Psoas muscle (tissue), 7 donors: ENCODE measurements at regions not wholly inside any gene's neighbourhood (a gene's known extent, or its start where the extent isn't known, plus 50 kb on each side); places are given as distances from the start of the nearest gene placed in this dataset.

Source experiments
- ATAC-seq, 4 donors: fragments of 200-7000 bp; cut with Tn5 transposase; one replicate each; pipeline ENCODE4 v1.9.1; 2020; ENCODE audit warnings: moderate library complexity in 3 of 4, mild to moderate bottlenecking in 2 of 4
- DNase-seq, 2 donors: peaks; one replicate each; pipeline ENCODE4 v3.0.0-alpha.2; 2020
- H3K27ac ChIP-seq: fragments of 200-600 bp; one replicate; pipeline ENCODE4 v1.8.0; 2022
- H3K27me3 ChIP-seq, 3 donors: fragments of 200-600 bp in 1 of 3; one replicate each; pipeline versions ENCODE4 v1.6.1 to v1.8.0; 2013 to 2022; ENCODE audit warnings: low read length in 2 of 3, mild to moderate bottlenecking in 2 of 3, moderate library complexity in 1 of 3; ENCODE audit not compliant: insufficient read depth in 3 of 3
- H3K36me3 ChIP-seq, 2 donors: fragments of 200-600 bp in 1 of 2; one replicate each; pipeline versions ENCODE4 v1.6.1 to v1.8.0; 2013 to 2022; ENCODE audit warnings: low read depth in 1 of 2, mild to moderate bottlenecking in 1 of 2, moderate library complexity in 1 of 2; ENCODE audit not compliant: insufficient read depth in 1 of 2
- H3K4me1 ChIP-seq: fragments of 200-600 bp; one replicate; pipeline ENCODE4 v1.8.0; 2022
- H3K4me3 ChIP-seq: fragments of 200-600 bp; one replicate; pipeline ENCODE4 v1.8.0; 2022; ENCODE audit warnings: mild to moderate bottlenecking
- H3K9me3 ChIP-seq: fragments of 200-600 bp; one replicate; pipeline ENCODE4 v1.8.0; 2022
- CTCF ChIP-seq: fragments of 200-600 bp; IDR thresholded peaks from one replicate; pipeline ENCODE4 v1.8.0; 2022; ENCODE audit warnings: antibody characterized with exemption
- WGBS, 3 donors: extraction: QIAGEN DNeasy Blood & Tissue Kit; methylation state at CpG; one replicate each; pipeline versions ENCODE4 v1.1.6 to v1.1.7; 2013; 5-methylcytosine and 5-hydroxymethylcytosine counted together
- intact Hi-C, 2 donors: fragments of 100-400 bp; cut with DNase I; formaldehyde crosslinking; loops; one replicate each; pipeline versions ENCODE4 v1.11.0 to v1.14.2; 2022
- donor health status: healthy with polysubstance abuse.
- donor health status: DM: no; HTN: no; CAD: no; lungs with moderate emphysema.
- donor health status: Bipolar disorder and iron deficiency.
- donor health status: healthy.
- donor health status: DM: yes; HTN: yes; CAD: no.
- donor health status: DM: no; HTN: no; CAD: no.
- donor health status: DM: yes; HTN: yes; CAD: no.

GRCh38 chr4:170538821-170539473 is 449.2 kb upstream of the AADAT start:
- peaks cover 4% of the 10 kb centered on the region for H3K9me3 ChIP-seq
- no peak for TF ChIP-seq CTCF
- H3K27ac ChIP-seq = no peak overlapping the region
- intact Hi-C loops = no loop called here
- ATAC-seq = no peak
- no peaks in the 10 kb centered on the region for H3K4me1 ChIP-seq
- no peaks in the 10 kb centered on the region for H3K36me3 ChIP-seq
- no peak for DNase-seq
- no peaks in the 10 kb centered on the region for H3K27me3 ChIP-seq
- no peak overlapping the region for H3K4me3 ChIP-seq

GRCh38 chr4:170529748-170530722 is 440.3 kb upstream of the AADAT start:
- intact Hi-C loops = no loop called here
- Histone ChIP-seq H3K4me1 (no peaks in the 10 kb centered on the region), H3K27ac (no peak overlapping the region), H3K36me3 (no peaks in the 10 kb centered on the region), H3K9me3 (no peaks in the 10 kb centered on the region), H3K27me3 (no peaks in the 10 kb centered on the region), H3K4me3 (no peak overlapping the region)
- TF ChIP-seq CTCF = no peak
- DNase-seq (no peak), ATAC-seq (no peak)
- 71 to 76% (median 76%) methylated on average over 5 of the region's 5 CpGs for WGBS, 3 donors

- intact Hi-C loops = no loop called here
- no peak for DNase-seq
- no peak for ATAC-seq
- no peak for TF ChIP-seq CTCF
- WGBS, 3 donors = 86 to 88% (median 86%) methylated on average over 1 of the region's 1 CpG
- Histone ChIP-seq H3K27me3 (no peaks in the 10 kb centered on the region), H3K27ac (no peak overlapping the region), H3K36me3 (no peaks in the 10 kb centered on the region), H3K4me3 (no peak overlapping the region), H3K4me1 (no peaks in the 10 kb centered on the region), H3K9me3 (no peaks in the 10 kb centered on the region)
Observed at GRCh38 chr4:170526471-170526870, 436.7 kb upstream of the AADAT start.

GRCh38 chr4:170522427-170522970 is 432.7 kb upstream of the AADAT start:
- Histone ChIP-seq H3K4me1 (no peaks in the 10 kb centered on the region), H3K27me3 (no peaks in the 10 kb centered on the region), H3K9me3 (no peaks in the 10 kb centered on the region), H3K27ac (no peak overlapping the region), H3K4me3 (no peak overlapping the region), H3K36me3 (no peaks in the 10 kb centered on the region)
- DNase-seq (no peak), ATAC-seq (no peak)
- WGBS, 3 donors = 84 to 85% (median 84%) methylated on average over 5 of the region's 5 CpGs
- no peak for TF ChIP-seq CTCF
- intact Hi-C loops = no loop called here
